ENCODE measurements at regions not wholly inside any gene's neighbourhood (a gene's known extent, or its start where the extent isn't known, plus 50 kb on each side); places are given as distances from the start of the nearest gene placed in this dataset.

DNA sequence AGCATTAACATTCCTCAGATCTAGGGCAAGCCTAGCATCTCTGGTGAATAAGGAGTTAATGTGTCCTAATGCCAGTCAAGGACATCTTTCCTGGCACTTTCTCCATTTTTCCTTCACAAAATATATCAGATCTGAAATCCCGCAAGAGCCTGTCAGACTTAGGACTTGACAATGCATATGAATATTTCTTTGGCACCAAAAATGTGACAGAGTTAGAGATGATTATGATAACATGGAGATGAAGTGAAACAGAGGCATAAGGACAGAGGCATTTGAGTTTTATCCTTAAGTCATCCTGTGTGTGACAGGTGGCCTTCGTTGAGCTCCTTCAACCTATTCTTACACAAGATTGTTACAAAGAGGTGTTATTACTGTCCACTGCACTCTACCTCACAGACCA is 388.0 kb downstream of the EMP1 start:
- H3K4me3 ChIP-seq (ENCODE audit: low read length) = no peak overlapping the region
- no peak for DNase-seq (ENCODE audit: low read depth, low spot score)

DNA sequence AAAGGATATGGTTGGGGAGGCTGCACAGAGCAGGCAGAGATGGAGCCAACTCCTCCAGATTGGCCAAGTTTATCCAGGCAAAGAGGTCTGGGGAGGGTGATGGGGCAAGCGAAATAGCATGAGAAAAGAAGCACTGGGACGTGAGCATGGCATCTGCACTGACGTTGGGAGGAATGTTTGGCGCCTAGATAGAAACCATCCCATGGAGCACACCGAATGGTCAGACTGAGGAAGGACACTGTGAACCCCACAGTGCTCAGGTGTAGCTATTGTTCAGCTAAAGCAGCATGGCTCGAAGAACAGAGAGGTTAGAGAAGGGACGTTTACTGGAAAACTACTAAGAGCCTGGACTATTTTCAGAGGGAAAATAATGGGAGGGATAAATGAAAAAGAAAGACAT is 387.1 kb downstream of the EMP1 start:
- DNase-seq (ENCODE audit: low read depth, low spot score) = no peak
- H3K4me3 ChIP-seq (ENCODE audit: low read length) = no peak overlapping the region

DNA sequence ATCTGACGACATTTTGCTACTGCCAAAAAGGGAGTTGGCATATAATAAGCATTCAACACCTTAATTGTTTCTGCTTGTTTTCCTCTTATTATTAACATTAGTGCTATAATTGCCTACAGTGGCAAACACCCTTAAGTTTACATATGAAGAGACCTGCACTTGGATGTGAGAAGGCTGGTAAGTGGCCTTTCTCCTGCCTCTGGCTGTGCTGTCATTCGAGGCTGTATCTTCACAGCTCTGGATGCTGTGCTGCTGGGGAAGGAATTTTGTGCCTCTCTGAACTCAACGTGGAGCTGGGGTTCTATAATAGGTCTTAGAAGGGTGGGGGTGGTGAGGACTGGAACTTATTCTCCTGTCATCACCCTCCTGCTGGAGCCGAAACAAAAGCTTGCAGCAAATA is 385.9 kb downstream of the EMP1 start:
- no peak overlapping the region for H3K4me3 ChIP-seq (ENCODE audit: low read length)

DNA sequence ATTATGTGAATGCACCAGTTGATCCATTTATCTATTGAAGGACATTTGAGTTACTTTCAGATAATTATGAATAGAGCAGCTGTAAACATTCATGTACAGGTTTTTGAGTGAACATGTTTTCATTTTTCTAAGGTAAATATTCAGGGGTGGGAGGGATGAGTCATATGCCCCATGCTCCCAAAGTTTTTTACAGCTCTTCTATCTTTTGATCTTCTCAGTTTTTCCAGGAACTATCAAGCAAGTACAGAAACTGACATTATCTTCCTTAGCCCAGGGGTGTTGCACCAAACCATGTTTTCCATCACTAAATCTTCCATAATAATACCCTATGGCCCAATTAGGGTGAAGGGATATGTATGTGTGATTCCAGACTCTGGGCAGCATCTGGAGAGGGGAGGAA is 384.5 kb downstream of the EMP1 start:
- H3K4me3 ChIP-seq (ENCODE audit: low read length) = no peak overlapping the region

More for the DNA sequence above, 385.9 kb downstream of the EMP1 start:
- no peak for DNase-seq (ENCODE audit: low read depth, low spot score)

DNA sequence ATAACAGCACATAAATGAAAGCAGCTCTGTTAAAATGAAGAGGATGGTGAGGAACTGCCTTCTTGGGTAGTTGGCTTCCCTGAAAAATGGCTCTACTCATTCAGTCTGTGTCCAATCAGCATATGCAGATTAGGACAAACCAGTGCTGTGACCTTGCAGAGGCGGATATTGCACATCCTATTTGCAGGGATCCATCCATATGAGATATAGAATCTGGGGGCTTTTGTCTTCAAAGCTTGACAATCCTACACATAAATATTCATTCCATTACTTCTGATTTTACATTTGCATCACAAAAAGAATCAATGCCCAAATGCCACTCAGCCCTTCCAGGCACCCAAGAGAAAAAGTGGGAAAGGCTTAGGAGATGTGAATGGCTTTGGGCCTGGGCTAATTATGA is 383.7 kb downstream of the EMP1 start:
- DNase-seq (ENCODE audit: low read depth, low spot score) = no peak
- no peak overlapping the region for H3K4me3 ChIP-seq (ENCODE audit: low read length)

More for the DNA sequence above, 384.5 kb downstream of the EMP1 start:
- no peak for DNase-seq (ENCODE audit: low read depth, low spot score)

DNA sequence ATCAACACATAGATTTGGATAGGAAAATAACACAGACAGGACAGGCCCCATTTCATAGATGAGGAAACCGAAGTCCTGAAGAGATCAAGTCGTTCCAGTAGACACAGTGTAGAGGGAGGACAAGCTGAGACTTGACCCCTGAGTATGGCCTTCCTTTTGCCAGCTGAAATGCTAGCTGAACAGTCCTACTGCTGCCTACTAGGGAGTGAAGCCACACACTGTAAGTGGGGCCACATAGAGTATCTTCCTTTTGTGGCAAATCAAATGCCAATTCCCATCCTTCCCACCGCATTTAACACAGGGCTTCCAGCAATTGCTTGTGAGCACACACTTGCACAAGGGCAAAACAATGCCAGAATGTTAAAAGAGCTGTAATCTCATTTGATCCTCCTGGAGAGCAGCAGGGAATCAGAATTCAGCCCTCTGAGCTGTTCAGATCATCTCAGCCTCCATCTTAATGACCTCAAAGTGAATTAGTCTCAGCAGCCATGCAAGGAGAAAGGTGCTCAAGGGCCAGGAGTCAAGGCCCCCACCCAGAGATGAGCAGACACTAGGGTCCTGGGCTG is 380.5 kb downstream of the EMP1 start:
- no peak for DNase-seq (ENCODE audit: low read depth, low spot score)
- H3K4me3 ChIP-seq (ENCODE audit: low read length) = no peak overlapping the region

DNA sequence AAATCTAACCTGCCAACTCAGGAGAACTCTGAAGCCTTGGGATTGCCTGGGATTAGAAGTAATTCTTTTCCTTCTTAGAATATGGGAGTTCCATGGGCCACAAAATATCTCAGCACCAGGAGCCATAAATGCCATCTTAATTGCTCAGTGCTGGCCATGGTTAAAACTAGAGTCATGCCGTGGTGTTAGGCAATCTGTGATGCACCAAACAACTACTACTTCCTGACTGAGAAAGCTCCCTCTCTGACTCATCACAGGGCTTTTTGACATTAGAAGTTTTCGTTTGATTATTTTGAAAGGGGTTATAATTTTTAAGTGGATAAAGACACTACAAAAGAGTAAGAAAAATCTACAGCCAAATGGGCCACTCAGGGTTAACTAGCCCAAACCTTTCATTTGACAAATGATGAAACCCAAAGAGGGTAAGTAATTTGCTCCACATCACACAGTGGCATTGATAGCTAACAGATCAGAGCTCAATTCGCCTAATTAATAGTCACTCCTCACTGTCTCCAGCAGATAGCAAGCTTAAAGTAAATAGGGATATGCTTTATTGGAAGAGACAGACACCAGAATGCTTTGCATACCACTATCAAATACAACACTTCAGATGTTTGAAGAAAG is 377.3 kb downstream of the EMP1 start:
- no peak overlapping the region for H3K4me3 ChIP-seq (ENCODE audit: low read length)
- no peak for DNase-seq (ENCODE audit: low read depth, low spot score)

DNA sequence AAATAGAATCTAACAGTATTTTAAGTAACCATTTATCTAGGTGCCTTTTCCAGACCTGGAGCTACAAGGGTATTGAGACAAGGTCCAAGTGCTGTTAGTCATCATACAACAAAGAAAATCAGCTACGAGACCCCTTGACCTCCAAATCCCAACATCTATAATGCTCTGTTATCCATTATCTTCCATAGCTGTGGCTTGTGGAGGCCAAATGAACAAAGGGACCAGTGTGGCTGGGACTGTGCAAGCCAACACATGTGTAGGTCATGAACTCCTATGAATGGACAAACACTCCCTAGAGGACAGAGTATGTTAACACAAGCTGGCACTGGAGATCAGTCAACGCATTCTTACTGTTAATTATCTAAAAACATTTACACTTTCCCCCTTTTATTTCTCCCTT is 374.5 kb downstream of the EMP1 start:
- DNase-seq (ENCODE audit: low read depth, low spot score) = no peak
- no peak overlapping the region for H3K4me3 ChIP-seq (ENCODE audit: low read length)

DNA sequence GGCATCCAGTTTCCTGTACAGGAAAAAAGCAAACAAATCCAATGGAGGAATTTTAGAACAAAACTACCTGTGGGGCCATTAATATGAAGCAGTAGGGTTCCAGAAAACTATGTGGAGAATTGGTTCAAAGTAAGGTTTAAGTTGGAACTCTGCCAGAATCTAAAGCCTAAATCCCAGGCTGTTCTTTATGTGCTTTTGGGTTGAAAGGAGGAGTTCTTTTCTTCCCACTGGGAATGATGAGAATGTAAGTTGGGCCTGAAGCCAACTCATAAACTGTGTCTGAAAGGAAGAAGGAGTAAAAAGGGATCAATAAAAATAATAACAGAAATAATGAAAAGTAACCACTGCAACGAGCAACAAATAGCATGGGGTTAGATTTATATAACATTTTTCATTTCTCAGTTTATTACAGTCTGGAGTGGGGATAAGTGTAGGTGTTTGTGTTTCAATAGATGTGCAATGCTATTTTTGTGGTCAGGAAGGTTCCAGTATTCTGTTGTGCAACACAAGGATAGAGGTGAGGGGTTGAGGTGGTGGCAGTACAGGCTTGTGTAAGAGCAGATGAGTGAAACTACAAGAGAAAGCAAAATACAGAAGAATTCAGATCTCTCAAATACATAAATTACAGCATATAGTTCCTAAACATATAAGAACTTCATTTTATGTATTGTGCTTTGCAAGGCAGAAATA is 373.6 kb downstream of the EMP1 start:
- DNase-seq (ENCODE audit: low read depth, low spot score) = no peak
- no peak overlapping the region for H3K4me3 ChIP-seq (ENCODE audit: low read length)

DNA sequence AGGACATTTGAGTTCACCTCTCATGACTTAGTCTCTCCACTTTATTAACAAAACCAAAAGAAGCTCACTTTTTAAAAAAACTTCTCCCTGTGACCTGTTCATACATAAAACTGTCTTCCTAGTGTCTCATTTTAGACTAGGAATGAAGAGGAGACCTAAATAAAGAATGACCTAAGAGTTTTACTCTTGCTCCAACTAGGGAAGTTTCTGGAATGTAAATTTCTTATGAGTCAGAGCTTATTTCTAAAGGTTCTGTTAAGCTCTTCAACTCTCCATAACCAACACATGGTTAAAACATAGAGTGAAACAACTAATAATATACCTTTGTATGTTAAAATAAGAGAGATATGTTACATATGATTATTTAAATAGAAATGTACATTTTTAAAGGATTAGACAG is 369.8 kb downstream of the EMP1 start:
- no peak overlapping the region for H3K4me3 ChIP-seq (ENCODE audit: low read length)

DNA sequence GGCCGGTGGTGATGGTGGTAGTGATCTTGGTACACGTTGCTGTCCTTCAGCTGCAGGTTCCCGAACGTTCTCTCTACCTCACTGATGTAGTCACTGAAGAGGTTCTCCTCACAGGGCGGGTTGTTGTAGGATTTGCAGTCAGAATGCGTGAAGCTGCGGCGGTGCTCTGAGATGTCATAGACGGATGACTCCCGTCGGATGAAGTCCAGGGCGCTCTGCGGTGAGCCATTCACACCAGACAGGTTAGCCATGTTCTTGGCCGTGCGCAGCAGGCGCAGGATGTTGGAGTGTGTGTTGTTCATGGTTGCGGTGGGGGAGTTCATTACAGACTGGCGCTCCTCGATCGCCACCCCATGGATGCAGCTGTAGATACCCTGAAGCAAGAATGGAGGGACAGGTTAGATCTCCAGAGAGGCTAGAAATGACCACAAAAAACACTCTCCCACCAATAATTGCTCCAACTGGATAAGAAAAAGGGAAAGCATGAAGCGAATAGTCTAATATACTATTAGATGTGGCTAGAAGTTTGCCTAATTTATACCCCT is 367.8 kb downstream of the EMP1 start:
- DNase-seq (ENCODE audit: low read depth, low spot score) = no peak
- no peak overlapping the region for H3K4me3 ChIP-seq (ENCODE audit: low read length)

More for the DNA sequence above, 369.8 kb downstream of the EMP1 start:
- DNase-seq (ENCODE audit: low read depth, low spot score) = no peak

DNA sequence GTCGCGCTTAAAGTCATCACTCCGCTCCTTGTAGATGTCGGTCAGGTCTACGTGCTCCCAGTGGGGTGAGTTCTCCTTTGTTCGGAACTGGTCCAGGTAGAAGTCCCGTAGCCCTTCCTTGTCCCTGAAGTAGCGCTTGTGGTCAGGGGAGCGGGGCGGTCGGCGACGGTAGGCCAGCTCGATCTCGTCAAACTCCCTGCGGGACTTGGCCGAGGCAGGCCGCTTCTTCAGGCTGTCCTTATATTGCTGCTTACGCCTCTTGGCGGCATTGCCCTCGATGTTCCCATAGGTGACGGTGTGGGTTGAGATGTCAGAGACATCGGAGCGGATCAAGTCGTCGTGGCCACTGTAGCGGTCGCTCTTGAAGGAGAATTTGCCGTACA is 367.2 kb downstream of the EMP1 start:
- no peak for DNase-seq (ENCODE audit: low read depth, low spot score)
- no peak overlapping the region for H3K4me3 ChIP-seq (ENCODE audit: low read length)

DNA sequence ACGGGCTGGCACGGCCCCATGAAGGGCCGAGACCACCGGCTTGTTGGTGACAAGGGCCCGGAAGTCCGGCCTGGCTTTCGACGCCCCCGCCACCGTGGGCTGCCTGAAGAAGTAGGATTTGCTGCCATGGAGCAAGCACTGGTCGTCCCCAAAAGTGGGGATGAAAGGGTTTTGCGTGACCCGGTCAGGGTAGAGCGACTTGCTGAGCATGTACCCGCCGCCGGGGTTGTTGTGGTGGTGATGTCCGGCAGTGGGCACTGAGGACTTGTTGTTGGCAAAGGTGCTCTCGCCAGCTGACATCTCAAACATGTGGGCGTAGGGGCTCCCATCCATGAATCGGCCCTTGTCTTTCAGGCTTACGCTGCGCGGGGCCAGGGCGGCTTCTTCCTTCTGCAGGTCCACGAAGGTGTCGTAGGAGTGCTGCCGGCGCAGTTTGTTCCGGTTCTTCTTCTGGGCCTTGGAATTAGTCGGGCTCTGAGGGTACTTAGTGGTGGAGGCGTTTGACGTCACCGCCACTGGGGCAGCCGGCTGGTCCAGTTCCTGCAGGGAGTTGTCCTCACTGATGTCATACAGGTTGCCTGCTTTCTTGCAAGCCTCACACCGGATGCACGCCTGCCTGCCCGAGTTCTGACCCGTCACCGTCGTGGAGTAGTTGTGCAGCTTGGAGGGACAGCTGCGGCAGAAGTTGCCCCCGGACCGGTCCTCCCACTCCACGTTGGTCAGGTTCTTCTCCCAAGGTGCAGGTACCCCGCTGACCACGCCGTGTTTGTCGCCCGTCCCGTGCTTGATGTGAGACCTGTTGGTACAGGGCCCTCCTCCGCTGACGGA is 366.6 kb downstream of the EMP1 start:
- DNase-seq (ENCODE audit: low read depth, low spot score) = no peak

DNA sequence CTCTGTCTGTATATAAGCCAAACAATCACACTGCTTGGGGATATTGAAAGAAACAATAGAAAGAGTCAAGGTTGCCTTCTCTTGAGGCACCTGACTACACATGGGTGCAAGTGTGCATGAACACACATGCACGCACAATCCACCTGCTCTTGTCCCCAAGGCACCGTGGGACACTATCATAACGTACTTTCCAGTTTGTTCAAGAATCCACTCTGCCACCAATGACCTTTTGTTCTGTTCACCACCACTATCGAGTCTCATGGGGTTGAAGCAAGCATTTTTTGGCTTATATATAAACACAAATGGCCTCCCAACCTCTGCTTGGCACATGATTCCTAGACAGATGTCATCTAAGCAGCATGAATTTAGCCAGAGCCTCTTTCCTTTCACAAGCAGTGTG is 365.4 kb downstream of the EMP1 start:
- H3K4me3 ChIP-seq (ENCODE audit: low read length) = no peak overlapping the region
- no peak for DNase-seq (ENCODE audit: low read depth, low spot score)

More for the DNA sequence above, 366.6 kb downstream of the EMP1 start:
- H3K4me3 ChIP-seq (ENCODE audit: low read length) = no peak overlapping the region

DNA sequence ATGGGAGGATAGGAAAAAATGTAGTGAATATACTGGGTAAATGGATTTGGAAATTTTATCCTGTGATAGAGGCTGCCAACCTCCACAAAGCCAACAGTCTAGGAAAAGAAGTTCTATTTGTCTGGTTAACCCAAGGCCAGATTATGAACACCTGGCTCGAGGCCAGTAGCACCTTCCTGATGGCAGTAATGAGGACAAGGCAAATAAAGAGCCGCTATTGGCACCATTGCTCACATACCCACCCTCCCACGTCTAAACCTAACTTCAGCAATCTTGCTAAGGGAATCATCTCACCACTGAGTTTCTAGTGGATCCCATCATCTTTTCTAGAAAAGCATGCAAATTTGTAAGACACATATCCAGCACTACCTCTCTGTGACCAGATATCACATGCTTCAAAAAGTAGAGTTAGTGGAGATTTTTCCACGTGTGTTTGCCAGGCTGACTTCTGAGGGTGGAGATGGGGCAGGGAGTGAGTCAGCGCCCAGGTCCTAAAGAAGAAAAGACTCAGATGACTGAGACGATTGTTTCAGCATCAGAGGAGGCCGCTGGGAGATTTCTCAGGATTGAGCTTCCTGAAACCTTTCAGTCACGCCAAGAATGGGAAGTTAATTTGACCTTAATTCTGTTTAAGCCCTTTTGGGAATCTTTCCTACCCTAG is 362.9 kb downstream of the EMP1 start:
- DNase-seq (ENCODE audit: low read depth, low spot score) = no peak
- no peak overlapping the region for H3K4me3 ChIP-seq (ENCODE audit: low read length)

DNA sequence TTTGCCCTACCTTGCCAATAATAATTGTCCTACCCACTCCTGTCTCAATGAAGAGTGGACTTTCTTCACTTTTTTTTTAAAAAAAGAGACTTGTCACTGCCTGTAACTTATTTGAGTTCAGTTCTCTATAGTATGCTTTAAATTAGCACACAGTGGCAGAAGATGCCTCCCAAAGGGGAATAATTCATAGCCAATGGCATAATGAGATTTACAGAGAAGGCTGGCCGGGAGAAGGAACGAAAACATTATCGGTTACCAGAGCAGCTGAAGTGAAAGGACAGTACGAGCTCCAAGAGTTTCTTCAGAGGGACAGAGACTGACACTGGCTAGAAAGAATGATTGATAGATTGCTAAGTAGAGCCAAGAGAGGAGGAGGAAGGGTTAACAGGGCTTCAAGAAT is 356.3 kb downstream of the EMP1 start:
- H3K4me3 ChIP-seq (ENCODE audit: low read length) = no peak overlapping the region
- no peak for DNase-seq (ENCODE audit: low read depth, low spot score)

DNA sequence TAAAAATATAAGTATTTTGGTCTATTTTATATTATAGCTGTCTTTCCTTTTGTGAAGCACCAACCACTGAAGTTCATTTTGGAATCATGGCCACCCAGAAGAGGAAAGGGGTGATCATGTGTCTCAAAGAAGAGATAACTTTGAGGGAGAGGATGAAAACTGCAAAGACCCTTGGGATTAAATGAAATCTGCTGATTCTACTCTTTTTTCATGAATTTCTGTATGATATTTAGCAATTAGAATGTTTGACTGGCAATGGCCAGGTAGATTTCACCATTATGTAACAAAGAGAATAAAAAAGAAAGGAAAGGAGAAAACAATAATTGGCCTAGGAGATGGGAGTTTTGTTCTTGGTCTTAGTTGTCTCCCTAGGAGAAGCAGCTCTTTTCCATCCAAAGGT is 350.8 kb downstream of the EMP1 start:
- no peak for DNase-seq (ENCODE audit: low read depth, low spot score)
- no peak overlapping the region for H3K4me3 ChIP-seq (ENCODE audit: low read length)

DNA sequence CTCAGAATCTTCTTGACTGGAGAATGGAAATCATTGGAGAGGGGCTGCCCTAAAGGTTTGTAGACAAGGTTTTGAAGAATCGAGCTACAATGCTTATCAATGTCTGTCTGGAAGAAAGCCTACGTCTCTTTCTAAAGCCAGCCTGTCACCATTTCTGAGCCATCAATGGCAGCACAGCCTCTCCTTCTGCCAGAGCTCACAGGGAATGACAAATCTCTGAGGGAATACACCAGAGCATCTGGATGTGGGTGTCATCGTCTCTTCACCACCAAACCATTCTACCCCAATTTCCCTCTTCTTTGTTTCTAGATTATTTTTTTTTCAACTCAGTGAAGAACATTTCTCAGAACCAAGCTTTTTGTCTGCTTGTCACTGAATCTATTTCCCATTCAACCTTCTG is 349.7 kb downstream of the EMP1 start:
- no peak overlapping the region for H3K4me3 ChIP-seq (ENCODE audit: low read length)
- DNase-seq (ENCODE audit: low read depth, low spot score) = no peak

DNA sequence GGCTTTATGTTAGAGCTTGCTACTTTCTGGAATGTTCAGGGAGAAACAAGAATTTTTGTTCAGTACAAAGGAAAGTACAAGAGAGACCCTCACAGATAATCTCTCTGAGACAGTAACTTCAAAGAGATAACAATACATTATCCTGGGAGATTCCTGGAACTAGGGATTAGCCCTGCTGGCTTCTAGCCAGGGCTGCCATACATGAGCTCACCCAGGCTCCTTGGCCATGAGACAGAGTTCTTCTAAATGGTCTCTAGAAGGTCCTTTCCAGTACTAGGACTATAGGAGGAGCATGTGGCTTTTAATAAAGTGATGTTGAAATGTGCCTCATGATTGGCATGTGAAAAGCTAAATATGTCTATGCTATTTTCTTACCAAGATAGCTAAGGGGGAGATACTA is 342.5 kb downstream of the EMP1 start:
- H3K4me3 ChIP-seq (ENCODE audit: low read length) = no peak overlapping the region
- no peak for DNase-seq (ENCODE audit: low read depth, low spot score)

Measured in Jurkat, Clone E6-1 (cell line).